Brain microvascular endothelial cell (primary cell): ENCODE measurements at regions not wholly inside any gene's neighbourhood (a gene's known extent, or its start where the extent isn't known, plus 50 kb on each side); places are given as distances from the start of the nearest gene placed in this dataset.
"Not testable (repeated sequence)": the region's sequence is repeated elsewhere in the genome, so short reads cannot be mapped to it uniquely, and the experiment has no call there.

Experiments
- DNase-seq: peaks from one replicate; pipeline ENCODE4 v3.0.0-alpha.2; 2020
- H3K27ac ChIP-seq: fragments of 250-450 bp; sonication (Bioruptor Pico); 2 replicates; pipeline ENCODE4 v1.5.1; 2020; ENCODE audit warnings: mild to moderate bottlenecking, moderate library complexity
- H3K27me3 ChIP-seq: fragments of 250-450 bp; sonication (Bioruptor Pico); replicated peaks from 2 replicates; pipeline ENCODE4 v1.5.1; 2020; ENCODE audit warnings: mild to moderate bottlenecking
- H3K36me3 ChIP-seq: fragments of 250-450 bp; sonication (Bioruptor Pico); replicated peaks from 2 replicates; pipeline ENCODE4 v1.5.1; 2020; ENCODE audit warnings: mild to moderate bottlenecking
- H3K4me3 ChIP-seq: 2 replicates; pipeline ENCODE4 v1.5.1; 2011; ENCODE audit warnings: low read depth, mild to moderate bottlenecking, control low read depth, low read length, moderate library complexity
- in situ Hi-C: cut with HindIII; loops from 2 replicates; pipeline ENCODE4 v1.10.0; 2017; ENCODE audit warnings: low sequenced_read_pairs, low pct_ligation_motif_present
- TF ChIP-seq, protein P1 (sequence below): IDR thresholded peaks from 2 replicates; pipeline ENCODE4 v1.5.1; 2011; ENCODE audit warnings: low read depth, mild to moderate bottlenecking, moderate library complexity, low read length, control low read depth, inconsistent platforms; ENCODE audit errors: missing control alignments

DNA sequence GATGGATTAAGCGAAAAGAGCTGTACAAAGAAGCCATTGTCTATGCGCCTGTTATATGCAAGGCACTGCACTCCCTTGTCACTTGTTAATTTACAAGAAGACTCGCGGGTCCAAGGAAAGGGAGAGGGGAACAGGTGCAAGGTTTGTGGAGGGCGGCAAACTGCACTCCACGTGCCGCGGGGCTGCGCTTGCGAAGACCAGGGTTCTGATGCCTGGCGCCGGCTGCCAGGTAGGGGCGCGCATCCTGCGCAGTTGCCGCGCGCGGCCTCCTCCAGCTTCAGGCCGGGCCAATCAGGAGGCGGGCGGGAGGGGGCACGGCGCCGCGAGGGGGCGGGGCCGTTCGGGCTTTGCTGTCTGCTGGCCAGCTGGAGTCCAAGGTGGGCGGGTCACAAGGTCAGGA lies 140.6 kb upstream of the PALS2 start:
- H3K27ac ChIP-seq: no peak overlapping the region
- DNase-seq: no peak
- H3K4me3 ChIP-seq: no peak overlapping the region
- no peaks in the 10 kb centered on the region for H3K27me3 ChIP-seq
- in situ Hi-C loops: no loop called here
- H3K36me3 ChIP-seq: no peaks in the 10 kb centered on the region
- TF ChIP-seq, protein P1, sequence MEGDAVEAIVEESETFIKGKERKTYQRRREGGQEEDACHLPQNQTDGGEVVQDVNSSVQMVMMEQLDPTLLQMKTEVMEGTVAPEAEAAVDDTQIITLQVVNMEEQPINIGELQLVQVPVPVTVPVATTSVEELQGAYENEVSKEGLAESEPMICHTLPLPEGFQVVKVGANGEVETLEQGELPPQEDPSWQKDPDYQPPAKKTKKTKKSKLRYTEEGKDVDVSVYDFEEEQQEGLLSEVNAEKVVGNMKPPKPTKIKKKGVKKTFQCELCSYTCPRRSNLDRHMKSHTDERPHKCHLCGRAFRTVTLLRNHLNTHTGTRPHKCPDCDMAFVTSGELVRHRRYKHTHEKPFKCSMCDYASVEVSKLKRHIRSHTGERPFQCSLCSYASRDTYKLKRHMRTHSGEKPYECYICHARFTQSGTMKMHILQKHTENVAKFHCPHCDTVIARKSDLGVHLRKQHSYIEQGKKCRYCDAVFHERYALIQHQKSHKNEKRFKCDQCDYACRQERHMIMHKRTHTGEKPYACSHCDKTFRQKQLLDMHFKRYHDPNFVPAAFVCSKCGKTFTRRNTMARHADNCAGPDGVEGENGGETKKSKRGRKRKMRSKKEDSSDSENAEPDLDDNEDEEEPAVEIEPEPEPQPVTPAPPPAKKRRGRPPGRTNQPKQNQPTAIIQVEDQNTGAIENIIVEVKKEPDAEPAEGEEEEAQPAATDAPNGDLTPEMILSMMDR: no peak

DNA sequence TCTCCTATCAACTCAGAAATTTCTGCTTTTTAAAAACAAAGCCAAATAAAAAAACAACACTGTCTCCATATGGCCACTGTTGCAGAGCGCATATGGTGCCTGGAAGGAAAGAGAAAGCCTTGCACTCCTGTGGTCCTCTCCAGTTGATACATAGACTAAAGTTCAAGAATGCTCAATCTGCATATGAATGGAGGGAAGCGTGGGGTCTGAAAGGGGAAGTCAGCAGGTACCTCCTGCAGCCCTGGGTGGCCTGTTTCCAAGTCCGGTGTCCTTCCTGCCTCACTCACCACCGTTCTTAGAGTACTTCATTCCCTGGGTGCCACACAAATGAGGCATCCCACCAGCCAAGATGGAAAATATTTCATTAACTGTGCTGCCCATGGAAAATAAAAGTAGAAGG lies 138.3 kb upstream of the PALS2 start:
- no peaks in the 10 kb centered on the region for H3K27me3 ChIP-seq
- in situ Hi-C loops: no loop called here
- DNase-seq: no peak
- no peak overlapping the region for H3K27ac ChIP-seq
- no peak overlapping the region for H3K4me3 ChIP-seq
- TF ChIP-seq, protein P1: no peak
- no peaks in the 10 kb centered on the region for H3K36me3 ChIP-seq

DNA sequence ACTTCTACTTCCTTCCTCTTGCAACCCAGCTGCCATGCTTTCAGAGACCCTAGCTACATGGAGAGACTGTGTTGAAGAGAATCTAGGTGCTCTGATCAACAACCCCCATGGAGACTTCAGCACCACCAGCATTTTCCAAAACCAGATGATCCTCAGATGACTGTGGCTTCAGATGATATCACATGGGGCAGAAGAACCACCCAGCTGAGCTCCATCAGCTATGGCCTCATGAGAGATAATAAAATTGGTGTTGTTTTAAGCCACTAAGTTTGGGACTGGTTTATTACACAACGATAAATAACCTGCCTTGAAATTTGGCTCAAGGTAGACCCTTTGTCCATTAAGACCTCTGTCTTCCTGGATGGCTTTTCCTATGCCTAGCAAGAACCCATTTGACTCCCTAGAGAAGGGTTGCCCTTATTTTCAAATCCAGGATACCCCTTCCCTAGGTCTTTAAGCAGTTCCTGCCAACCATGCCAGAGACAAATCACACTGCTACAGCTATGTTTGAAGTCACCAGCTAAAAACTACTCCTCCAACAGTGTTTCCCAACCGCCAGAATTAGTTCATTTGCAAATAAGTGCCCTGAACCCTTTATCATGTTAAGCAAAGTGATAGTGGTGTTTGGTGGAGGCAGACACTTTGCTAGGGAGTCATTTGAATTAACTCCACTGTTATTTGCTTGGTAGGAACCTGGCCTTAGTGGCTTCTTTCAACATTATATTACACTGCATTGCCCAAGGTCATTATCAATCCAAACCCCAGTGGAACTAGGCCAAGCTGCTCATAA lies 136.9 kb upstream of the PALS2 start:
- H3K4me3 ChIP-seq: no peak overlapping the region
- in situ Hi-C loops: no loop called here

DNA sequence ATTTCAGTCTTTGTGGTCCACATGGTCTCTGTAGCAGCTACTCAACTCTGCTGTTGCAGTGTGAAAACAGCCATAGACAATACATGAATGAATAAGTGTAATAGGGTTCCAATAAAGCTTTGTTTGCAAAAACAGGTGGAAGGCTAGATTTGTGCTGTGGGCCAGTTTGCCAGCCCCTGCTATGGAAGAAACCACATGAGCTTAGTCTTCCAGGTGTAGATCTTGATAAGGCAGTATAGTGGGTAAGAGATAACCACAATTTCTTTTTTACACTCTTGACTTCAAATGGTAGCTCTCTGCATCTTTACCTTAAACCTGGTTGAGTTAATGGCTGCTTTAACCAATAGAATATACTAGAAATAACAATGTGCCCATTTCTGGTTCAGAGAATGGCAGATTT lies 135.0 kb upstream of the PALS2 start:
- in situ Hi-C loops: no loop called here
- TF ChIP-seq, protein P1: no peak

More for the DNA sequence above, 136.9 kb upstream of the PALS2 start:
- no peaks in the 10 kb centered on the region for H3K27me3 ChIP-seq
- H3K27ac ChIP-seq: no peak overlapping the region
- H3K36me3 ChIP-seq: no peaks in the 10 kb centered on the region
- no peak for DNase-seq
- TF ChIP-seq, protein P1: no peak

DNA sequence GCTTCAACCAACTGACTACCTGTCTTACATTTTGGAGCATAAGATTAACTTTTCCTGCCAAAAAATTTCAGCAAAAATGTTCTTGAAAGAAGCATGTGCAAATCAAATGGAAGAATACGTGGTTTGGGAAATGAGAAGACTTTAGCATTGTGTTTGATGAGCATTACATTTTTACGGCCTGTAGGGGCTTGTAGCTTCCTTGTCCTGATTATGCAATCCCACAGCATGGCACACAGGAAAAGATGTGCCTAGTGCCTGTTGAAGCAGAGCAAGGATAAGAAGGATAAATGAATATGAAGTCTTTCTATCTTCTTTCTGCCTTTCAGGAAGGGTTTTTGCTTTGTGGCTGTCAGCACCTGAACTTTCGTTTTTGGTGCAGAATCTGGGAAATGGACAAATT lies 134.1 kb upstream of the PALS2 start:
- DNase-seq, H3K27me3 ChIP-seq, H3K27ac ChIP-seq, in situ Hi-C loops, H3K36me3 ChIP-seq, H3K4me3 ChIP-seq: not testable (repeated sequence)

More for the DNA sequence above, 135.0 kb upstream of the PALS2 start:
- DNase-seq: no peak
- Histone ChIP-seq H3K27ac (no peak overlapping the region), H3K27me3 (no peaks in the 10 kb centered on the region), H3K4me3 (no peak overlapping the region), H3K36me3 (no peaks in the 10 kb centered on the region)

DNA sequence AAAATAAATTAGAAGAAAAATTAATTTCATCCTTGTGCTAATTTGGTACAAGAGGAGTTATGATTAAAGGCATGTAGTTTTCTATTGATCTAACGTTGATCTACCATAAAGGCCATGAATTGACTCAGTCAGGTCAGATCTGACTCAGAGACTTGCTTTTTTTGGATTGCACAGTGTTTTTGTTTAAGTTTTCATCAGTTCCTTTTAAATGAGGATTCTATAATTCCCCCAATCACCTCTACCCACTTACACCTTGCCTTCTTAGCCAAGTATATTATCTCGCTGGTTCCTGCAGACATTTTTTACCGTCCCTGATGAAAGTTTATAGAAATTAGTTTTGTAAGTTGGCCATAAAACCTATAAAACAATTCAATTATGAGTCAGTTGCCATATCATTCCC lies 132.4 kb upstream of the PALS2 start:
- Histone ChIP-seq H3K27ac (no peak overlapping the region), H3K36me3 (no peaks in the 10 kb centered on the region), H3K4me3 (no peak overlapping the region), H3K27me3 (no peaks in the 10 kb centered on the region)
- in situ Hi-C loops: no loop called here
- TF ChIP-seq, protein P1: no peak
- DNase-seq: no peak
